HepG2 (cell line): ENCODE measurements at regions not wholly inside any gene's neighbourhood (a gene's known extent, or its start where the extent isn't known, plus 50 kb on each side); places are given as distances from the start of the nearest gene placed in this dataset.

Experiments
- ATAC-seq: fragments of 200-7000 bp; cut with Tn5 transposase; 3 replicates; pipeline ENCODE4 v1.9.1; 2020; ENCODE audit warnings: mild to moderate bottlenecking, moderate library complexity
- BruUV-seq: library from RNA; stranded (reverse); fragments of 400-500 nt; replicated peaks from 2 replicates; lab custom pipeline; 2021; lab: Mats Ljungman, UMichigan
- CTCF ChIA-PET: fragments of 300-600 bp; formaldehyde crosslinking; extraction: SDS; loops from one replicate; lab custom pipeline; 2021; ENCODE audit warnings: low total read pairs, inconsistent platforms, low intra/inter-chr PET ratio; lab: Yijun Ruan, JAX
- POLR2A ChIA-PET: fragments of 350-600 bp; sonication (Branson Sonifier 250); formaldehyde crosslinking; loops from one replicate; lab custom pipeline; 2020; ENCODE audit warnings: antibody characterized with exemption, inconsistent platforms; lab: Yijun Ruan, JAX
- DNase-seq: peaks from one replicate; pipeline ENCODE4 v3.0.0-alpha.2; 2015; ENCODE audit warnings: low spot score
- FAIRE-seq: peaks from 3 replicates; lab custom pipeline; 2011; peaks lifted over from hg19 to GRCh38; lab: Jason Lieb, UNC
- H2AFZ ChIP-seq: one replicate; pipeline ENCODE4 v1.6.1; 2011; ENCODE audit warnings: low read length, inconsistent platforms
- H3K27ac ChIP-seq: fragments of 300-600 bp; 3 replicates; pipeline ENCODE4 v1.8.0; 2011; ENCODE audit warnings: mixed run types, mild to moderate bottlenecking, mixed read lengths, low read length, inconsistent platforms; ENCODE audit not compliant: insufficient read depth; ENCODE audit errors: extremely low read length
- H3K27me3 ChIP-seq, 2 experiments: fragments of 200-600 bp in 1 of 2; 2 replicates in 1 of 2; 3 replicates in 1 of 2; pipeline versions ENCODE4 v1.6.0 to v1.8.0; 2011; ENCODE audit warnings: low read length in 2 of 2, mild to moderate bottlenecking in 2 of 2, moderate library complexity in 2 of 2, inconsistent platforms in 1 of 2; ENCODE audit not compliant: insufficient read depth in 2 of 2, control insufficient read depth in 1 of 2
- H3K36me3 ChIP-seq, 2 experiments: fragments of 200-600 bp in 1 of 2; replicated peaks in 1 of 2; 2 replicates in 1 of 2; 3 replicates in 1 of 2; pipeline versions ENCODE4 v1.5.1 to v1.8.0; 2011; ENCODE audit warnings: low read length in 2 of 2, inconsistent platforms in 1 of 2; ENCODE audit not compliant: insufficient read depth in 2 of 2, control insufficient read depth in 1 of 2
- H3K4me1 ChIP-seq: 2 replicates; pipeline ENCODE4 v1.5.1; 2012; ENCODE audit warnings: low read length, inconsistent platforms; ENCODE audit not compliant: insufficient read depth
- H3K4me2 ChIP-seq: 2 replicates; pipeline ENCODE4 v1.6.0; 2011; ENCODE audit warnings: low read depth, low read length, inconsistent platforms
- H3K4me3 ChIP-seq, 3 experiments: fragments of 200-600 bp in 1 of 3; sonication (generic), shearing (Covaris generic) in 1 of 3; replicated peaks in 1 of 3; 2 replicates each; pipeline ENCODE4 v1.5.1; 2011 to 2016; ENCODE audit warnings: low read length in 3 of 3, inconsistent platforms in 2 of 3, low read depth in 2 of 3, mild to moderate bottlenecking in 2 of 3, control low read depth in 1 of 3, mixed read lengths in 1 of 3; ENCODE audit not compliant: insufficient read depth in 1 of 3
- H3K79me2 ChIP-seq: one replicate; pipeline ENCODE4 v1.6.1; 2011; ENCODE audit warnings: low read length, inconsistent platforms; ENCODE audit not compliant: insufficient read depth
- H3K9ac ChIP-seq: 2 replicates; pipeline ENCODE4 v1.6.0; 2011; ENCODE audit warnings: mild to moderate bottlenecking, low read depth, low read length, inconsistent platforms; ENCODE audit not compliant: insufficient read depth
- H3K9me3 ChIP-seq: 2 replicates; pipeline ENCODE4 v1.5.1; 2012; ENCODE audit warnings: mild to moderate bottlenecking, low read length
- H4K20me1 ChIP-seq: 2 replicates; pipeline ENCODE4 v1.6.0; 2011; ENCODE audit warnings: inconsistent platforms, mild to moderate bottlenecking, low read length, moderate library complexity; ENCODE audit not compliant: insufficient read depth
- ATF4 ChIP-seq, 2 experiments: fragments of 450-650 bp in 1 of 2; sonication (generic) in 1 of 2; formaldehyde crosslinking; IDR thresholded peaks; 2 replicates each; pipeline versions ENCODE4 v1.5.0 to v1.8.0; 2020 to 2022; ENCODE audit warnings: mild to moderate bottlenecking in 1 of 2, missing genetic modification reagents in 1 of 2
- EP300 ChIP-seq, 3 experiments: sonication (generic) in 1 of 3; formaldehyde crosslinking in 1 of 3; IDR thresholded peaks; 2 replicates each; pipeline versions ENCODE4 v1.5.1 to v1.6.1; 2011 to 2020; ENCODE audit warnings: low read depth in 2 of 3, low read length in 2 of 3, borderline replicate concordance in 1 of 3, improper control_type of control experiment in 1 of 3, mild to moderate bottlenecking in 1 of 3, missing genetic modification reagents in 1 of 3, moderate library complexity in 1 of 3
- KLF6 ChIP-seq: IDR thresholded peaks from 2 replicates; pipeline ENCODE4 v1.8.0; 2016; ENCODE audit warnings: missing biosample characterization, missing genetic modification reagents
- MAFG ChIP-seq: sonication (generic); formaldehyde crosslinking; IDR thresholded peaks from 2 replicates; pipeline ENCODE4 v1.5.1; 2020; ENCODE audit warnings: mild to moderate bottlenecking, missing genetic modification reagents
- NFE2L1 ChIP-seq: sonication (generic); formaldehyde crosslinking; IDR thresholded peaks from 2 replicates; pipeline ENCODE4 v1.4.0; 2020; ENCODE audit warnings: missing genetic modification reagents, mild to moderate bottlenecking, borderline replicate concordance
- NR2F1 ChIP-seq, 2 experiments: fragments of 450-650 bp in 1 of 2; formaldehyde crosslinking in 1 of 2; IDR thresholded peaks; 2 replicates each; pipeline versions ENCODE4 v1.5.0 to v1.6.1; 2016 to 2020; ENCODE audit warnings: mild to moderate bottlenecking in 1 of 2, missing compliant biosample characterization in 1 of 2, missing genetic modification reagents in 1 of 2, moderate library complexity in 1 of 2
- PATZ1 ChIP-seq: sonication (generic); formaldehyde crosslinking; IDR thresholded peaks from 2 replicates; pipeline ENCODE4 v1.4.0; 2020; ENCODE audit warnings: missing genetic modification reagents
- RFX1 ChIP-seq: fragments of 450-650 bp; IDR thresholded peaks from 2 replicates; pipeline ENCODE4 v1.6.1; 2017
- ZBTB38 ChIP-seq: sonication (generic); formaldehyde crosslinking; IDR thresholded peaks from 2 replicates; pipeline ENCODE4 v1.5.1; 2020; ENCODE audit warnings: mild to moderate bottlenecking, missing genetic modification reagents
- ZNF24 ChIP-seq: fragments of 450-650 bp; IDR thresholded peaks from 2 replicates; pipeline ENCODE4 v1.6.1; 2017; ENCODE audit warnings: antibody characterized with exemption, mild to moderate bottlenecking
- ZNF296 ChIP-seq: sonication (generic); formaldehyde crosslinking; conservative IDR thresholded peaks from 2 replicates; pipeline ENCODE4 v1.5.0; 2020; ENCODE audit warnings: mild to moderate bottlenecking, missing genetic modification reagents
- ZNF326 ChIP-seq: sonication (generic); formaldehyde crosslinking; IDR thresholded peaks from 2 replicates; pipeline ENCODE4 v1.4.0; 2020; ENCODE audit warnings: missing genetic modification reagents, borderline replicate concordance
- ZNF503 ChIP-seq: sonication (generic); formaldehyde crosslinking; IDR thresholded peaks from 2 replicates; pipeline ENCODE4 v1.4.0; 2020; ENCODE audit warnings: missing genetic modification reagents
- ZNF543 ChIP-seq: sonication (generic); formaldehyde crosslinking; IDR thresholded peaks from 2 replicates; pipeline ENCODE4 v1.4.0; 2020; ENCODE audit warnings: mild to moderate bottlenecking, missing genetic modification reagents
- ZNF567 ChIP-seq: sonication (generic); formaldehyde crosslinking; IDR thresholded peaks from 2 replicates; pipeline ENCODE4 v1.8.1; 2023; ENCODE audit warnings: mild to moderate bottlenecking, missing genetic modification reagents, borderline replicate concordance
- ZNF615 ChIP-seq: sonication (generic); formaldehyde crosslinking; IDR thresholded peaks from 2 replicates; pipeline ENCODE4 v1.5.0; 2020; ENCODE audit warnings: mild to moderate bottlenecking, missing genetic modification reagents, borderline replicate concordance
- ZNF670 ChIP-seq: sonication (generic); formaldehyde crosslinking; IDR thresholded peaks from 2 replicates; pipeline ENCODE4 v1.8.0; 2022; ENCODE audit warnings: mild to moderate bottlenecking, missing genetic modification reagents, borderline replicate concordance
- ZZZ3 ChIP-seq: sonication (generic); formaldehyde crosslinking; IDR thresholded peaks from 2 replicates; pipeline ENCODE4 v1.4.0; 2020; ENCODE audit warnings: missing genetic modification reagents, mild to moderate bottlenecking, borderline replicate concordance
- WGBS: methylation state at CpG from one replicate; pipeline ENCODE4 v1.1.6; 2017; ENCODE audit warnings: low lambda C conversion rate; 5-methylcytosine and 5-hydroxymethylcytosine counted together
- in situ Hi-C: cut with HindIII; loops from 2 replicates; pipeline ENCODE4 v1.10.0; 2017; ENCODE audit warnings: low pct_unique_long_range_greater_than_20kb; ENCODE audit not compliant: extremely low pct_ligation_motif_present
- intact Hi-C: fragments of 100-400 bp; cut with micrococcal nuclease; formaldehyde crosslinking; loops from one replicate; pipeline ENCODE4 v1.10.0; 2022; ENCODE audit not compliant: unreplicated experiment

GRCh38 chr3:154034797-154035330 is 86.3 kb upstream of the ARHGEF26 start:
- no peak for FAIRE-seq
- intact Hi-C loops: no loop called here
- H3K36me3 ChIP-seq: no peaks in the 10 kb centered on the region
- ATAC-seq: no peak
- H3K9ac ChIP-seq: no peak overlapping the region
- TF ChIP-seq ZNF296 (CRISPR knock-in tag): no peak
- no peak for TF ChIP-seq NFE2L1
- TF ChIP-seq ZNF615 (CRISPR knock-in tag): no peak
- no peak for TF ChIP-seq EP300 (IDR thresholded peaks at IDR 0.05; ENCODE audit: low read depth in 2 of 2, low read length in 2 of 2)
- no peak for TF ChIP-seq EP300 (CRISPR knock-in tag; IDR thresholded peaks at IDR 0.05; ENCODE audit: borderline replicate concordance)
- TF ChIP-seq RFX1: no peak
- TF ChIP-seq ZNF567: no peak
- no peak for TF ChIP-seq ZNF503
- no peak for TF ChIP-seq ZNF543 (CRISPR knock-in tag)
- TF ChIP-seq ZBTB38 (CRISPR knock-in tag): no peak
- TF ChIP-seq ATF4 (CRISPR knock-in tag; IDR thresholded peaks at IDR 0.05): no peak
- TF ChIP-seq NR2F1 (CRISPR knock-in tag; IDR thresholded peaks at IDR 0.05): no peak
- no peak for TF ChIP-seq ZNF670 (CRISPR knock-in tag)
- no peak for TF ChIP-seq KLF6 (CRISPR knock-in tag)
- TF ChIP-seq ZZZ3: no peak
- no peak for TF ChIP-seq ZNF326
- TF ChIP-seq MAFG (CRISPR knock-in tag): no peak
- TF ChIP-seq PATZ1 (CRISPR knock-in tag): no peak
- TF ChIP-seq ZNF24: no peak
- in situ Hi-C loops: no loop called here
- H3K4me3 ChIP-seq: no peak overlapping the region
- H3K27ac ChIP-seq: no peak overlapping the region
- no peak overlapping the region for H2AFZ ChIP-seq
- no peaks in the 10 kb centered on the region; a peak in 1 of 5 replicates for H3K27me3 ChIP-seq
- no peaks in the 10 kb centered on the region for H3K4me1 ChIP-seq
- no peaks in the 10 kb centered on the region for H3K79me2 ChIP-seq
- no peaks in the 10 kb centered on the region for H3K9me3 ChIP-seq
- no TSS peak for BruUV-seq
- WGBS: under 1% methylated on average over 2 of the region's 2 CpGs
- CTCF ChIA-PET: no interaction called here
- DNase-seq: no peak
- H4K20me1 ChIP-seq: no peaks in the 10 kb centered on the region
- POLR2A ChIA-PET: no interaction called here
- no peak overlapping the region for H3K4me2 ChIP-seq
